Islet of Langerhans (tissue), 1 donor: ENCODE measurements at regions not wholly inside any gene's neighbourhood (a gene's known extent, or its start where the extent isn't known, plus 50 kb on each side); places are given as distances from the start of the nearest gene placed in this dataset.

Source experiments
- FAIRE-seq: peaks from one replicate; lab custom pipeline; 2011; peaks lifted over from hg19 to GRCh38; lab: Jason Lieb, UNC

- FAIRE-seq: no peak
Measured at GRCh38 chr3:25237602-25238001, 190.5 kb upstream of the RARB start.

GRCh38 chr3:25239042-25239441 lies 189.0 kb upstream of the RARB start:
- no peak for FAIRE-seq

GRCh38 chr3:25246913-25247312 lies 181.2 kb upstream of the RARB start:
- no peak for FAIRE-seq

- FAIRE-seq: no peak
Measured at GRCh38 chr3:25252291-25252690, 175.8 kb upstream of the RARB start.

- no peak for FAIRE-seq
Measured at GRCh38 chr3:25257026-25257425, 171.0 kb upstream of the RARB start.

GRCh38 chr3:25259871-25260270 lies 168.2 kb upstream of the RARB start:
- FAIRE-seq: no peak

GRCh38 chr3:25262322-25262721 lies 165.7 kb upstream of the RARB start:
- no peak for FAIRE-seq

GRCh38 chr3:25265284-25265683 lies 162.8 kb upstream of the RARB start:
- FAIRE-seq: no peak

GRCh38 chr3:25266677-25267076 lies 161.4 kb upstream of the RARB start:
- FAIRE-seq: no peak

- FAIRE-seq: no peak
Measured at GRCh38 chr3:25272090-25272489, 156.0 kb upstream of the RARB start.

- no peak for FAIRE-seq
Measured at GRCh38 chr3:25273582-25274171, 154.4 kb upstream of the RARB start.

GRCh38 chr3:25277503-25277902 lies 150.6 kb upstream of the RARB start:
- no peak for FAIRE-seq

GRCh38 chr3:25281041-25281731 lies 146.9 kb upstream of the RARB start:
- no peak for FAIRE-seq

- no peak for FAIRE-seq
Measured at GRCh38 chr3:25281732-25282126, 146.3 kb upstream of the RARB start.

- no peak for FAIRE-seq
Measured at GRCh38 chr3:25283613-25284012, 144.4 kb upstream of the RARB start.

- no peak for FAIRE-seq
Measured at GRCh38 chr3:25284249-25284648, 143.8 kb upstream of the RARB start.

GRCh38 chr3:25287291-25287884 lies 140.7 kb upstream of the RARB start:
- FAIRE-seq: no peak

- no peak for FAIRE-seq
Measured at GRCh38 chr3:25288413-25288812, 139.7 kb upstream of the RARB start.

- FAIRE-seq: no peak
Measured at GRCh38 chr3:25289156-25289555, 138.9 kb upstream of the RARB start.

GRCh38 chr3:25289663-25290062 lies 138.4 kb upstream of the RARB start:
- FAIRE-seq: no peak

- FAIRE-seq: no peak
Measured at GRCh38 chr3:25291481-25291905, 136.6 kb upstream of the RARB start.

- FAIRE-seq: no peak
Measured at GRCh38 chr3:25292036-25292435, 136.0 kb upstream of the RARB start.

GRCh38 chr3:25292595-25292994 lies 135.5 kb upstream of the RARB start:
- no peak for FAIRE-seq

GRCh38 chr3:25293736-25294135 lies 134.3 kb upstream of the RARB start:
- no peak for FAIRE-seq
